WTC11 (cell line): ENCODE measurements at regions not wholly inside any gene's neighbourhood (a gene's known extent, or its start where the extent isn't known, plus 50 kb on each side); places are given as distances from the start of the nearest gene placed in this dataset.
"Not testable (repeated sequence)": the region's sequence is repeated elsewhere in the genome, so short reads cannot be mapped to it uniquely, and the experiment has no call there.

Experiments used
- ATAC-seq: fragments of 200-7000 bp; cut with Tn5 transposase; 2 replicates; pipeline ENCODE4 v1.10.0; 2021; ENCODE audit warnings: mild to moderate bottlenecking, moderate library complexity
- CTCF ChIA-PET: fragments of 300-600 bp; sonication (Branson Sonifier 250); formaldehyde crosslinking; loops from one replicate; lab custom pipeline; 2021; ENCODE audit warnings: antibody characterized with exemption; lab: Charles Lee
- POLR2A ChIA-PET: fragments of 350-600 bp; sonication (Branson Sonifier 250); formaldehyde crosslinking; loops from one replicate; lab custom pipeline; 2021; ENCODE audit warnings: antibody characterized with exemption; lab: Charles Lee
- DNase-seq: peaks from one replicate; pipeline ENCODE4 v3.0.0; 2021; ENCODE audit warnings: low spot score
- H3K27ac Mint-ChIP-seq: 2 replicates; pipeline ENCODE4 v1.8.0; 2021; ENCODE audit warnings: mixed read lengths
- H3K27me3 Mint-ChIP-seq: 2 replicates; pipeline ENCODE4 v1.8.0; 2021; ENCODE audit warnings: low read depth, mild to moderate bottlenecking, moderate library complexity, mixed read lengths
- H3K36me3 Mint-ChIP-seq: 2 replicates; pipeline ENCODE4 v1.8.0; 2021; ENCODE audit warnings: mixed read lengths
- H3K4me1 Mint-ChIP-seq: 2 replicates; pipeline ENCODE4 v1.8.0; 2022; ENCODE audit warnings: mixed read lengths
- H3K4me3 Mint-ChIP-seq: 2 replicates; pipeline ENCODE4 v1.8.0; 2021; ENCODE audit warnings: mild to moderate bottlenecking, moderate library complexity, mixed read lengths
- H3K9me3 Mint-ChIP-seq: 2 replicates; pipeline ENCODE4 v1.8.0; 2021; ENCODE audit warnings: mixed read lengths
- CREB1 ChIP-seq: sonication (generic); formaldehyde crosslinking; IDR thresholded peaks from 2 replicates; pipeline ENCODE4 v1.8.0; 2023; ENCODE audit warnings: mild to moderate bottlenecking, missing genetic modification reagents
- CREM ChIP-seq: sonication (generic); formaldehyde crosslinking; IDR thresholded peaks from 2 replicates; pipeline ENCODE4 v1.8.1; 2022; ENCODE audit warnings: mild to moderate bottlenecking, missing genetic modification reagents, moderate library complexity
- E2F5 ChIP-seq: sonication (generic); formaldehyde crosslinking; IDR thresholded peaks from 2 replicates; pipeline ENCODE4 v1.8.1; 2022; ENCODE audit warnings: mild to moderate bottlenecking, moderate library complexity, missing genetic modification reagents
- EMX1 ChIP-seq: fragments of 250-450 bp; sonication (Bioruptor Pico); IDR thresholded peaks from 2 replicates; pipeline ENCODE4 v1.8.0; 2021; ENCODE audit warnings: mild to moderate bottlenecking
- HMGA2 ChIP-seq: fragments of 250-450 bp; sonication (Bioruptor Pico); IDR thresholded peaks from 2 replicates; pipeline ENCODE4 v1.4.0; 2021; ENCODE audit warnings: mild to moderate bottlenecking, moderate library complexity
- MLX ChIP-seq: sonication (generic); formaldehyde crosslinking; IDR thresholded peaks from 2 replicates; pipeline ENCODE4 v1.8.1; 2023; ENCODE audit warnings: mild to moderate bottlenecking, missing genetic modification reagents, moderate library complexity
- MXD4 ChIP-seq: fragments of 250-450 bp; sonication (Bioruptor Pico); IDR thresholded peaks from 2 replicates; pipeline ENCODE4 v1.8.0; 2021; ENCODE audit warnings: mild to moderate bottlenecking, moderate library complexity, borderline replicate concordance
- NR1H2 ChIP-seq: sonication (generic); formaldehyde crosslinking; IDR thresholded peaks from 2 replicates; pipeline ENCODE4 v1.9.0; 2021; ENCODE audit warnings: mild to moderate bottlenecking, moderate library complexity, missing genetic modification reagents
- OVOL2 ChIP-seq: fragments of 250-450 bp; sonication (Bioruptor Pico); IDR thresholded peaks from 2 replicates; pipeline ENCODE4 v1.9.0; 2021; ENCODE audit warnings: mild to moderate bottlenecking, borderline replicate concordance
- SMAD3 ChIP-seq: sonication (generic); formaldehyde crosslinking; IDR thresholded peaks from 2 replicates; pipeline ENCODE4 v1.8.0; 2022; ENCODE audit warnings: missing genetic modification reagents, mild to moderate bottlenecking, borderline replicate concordance
- SMAD4 ChIP-seq: sonication (generic); formaldehyde crosslinking; IDR thresholded peaks from 2 replicates; pipeline ENCODE4 v1.8.0; 2022; ENCODE audit warnings: mild to moderate bottlenecking, missing genetic modification reagents
- SP1 ChIP-seq: sonication (generic); formaldehyde crosslinking; conservative IDR thresholded peaks from 2 replicates; pipeline ENCODE4 v1.8.1; 2022; ENCODE audit warnings: missing genetic modification reagents
- TCF7 ChIP-seq: sonication (generic); formaldehyde crosslinking; IDR thresholded peaks from 2 replicates; pipeline ENCODE4 v1.8.0; 2022; ENCODE audit warnings: mild to moderate bottlenecking, low read depth, missing genetic modification reagents, moderate library complexity
- TEAD1 ChIP-seq: sonication (generic); formaldehyde crosslinking; IDR thresholded peaks from 2 replicates; pipeline ENCODE4 v1.8.0; 2022; ENCODE audit warnings: mild to moderate bottlenecking, missing genetic modification reagents
- ZBTB21 ChIP-seq: sonication (generic); formaldehyde crosslinking; IDR thresholded peaks from 2 replicates; pipeline ENCODE4 v1.8.1; 2023; ENCODE audit warnings: mild to moderate bottlenecking, missing genetic modification reagents, borderline replicate concordance
- ZNF121 ChIP-seq: sonication (generic); formaldehyde crosslinking; IDR thresholded peaks from 2 replicates; pipeline ENCODE4 v1.8.0; 2023; ENCODE audit warnings: missing genetic modification reagents
- ZNF416 ChIP-seq: fragments of 250-450 bp; sonication (Bioruptor Pico); IDR thresholded peaks from 2 replicates; pipeline ENCODE4 v1.9.0; 2021; ENCODE audit warnings: mild to moderate bottlenecking, inconsistent platforms
- TF ChIP-seq, protein P1 (sequence below): sonication (generic); formaldehyde crosslinking; IDR thresholded peaks from 2 replicates; pipeline ENCODE4 v1.8.1; 2022; ENCODE audit warnings: mild to moderate bottlenecking, missing genetic modification reagents, moderate library complexity, borderline replicate concordance
- TF ChIP-seq, protein P2 (sequence below): fragments of 250-450 bp; sonication (Bioruptor Pico); IDR thresholded peaks from 2 replicates; pipeline ENCODE4 v1.9.0; 2021; ENCODE audit warnings: moderate library complexity, mild to moderate bottlenecking, inconsistent platforms, borderline replicate concordance
- TF ChIP-seq, protein P3 (sequence below): fragments of 250-450 bp; sonication (Bioruptor Pico); conservative IDR thresholded peaks from 2 replicates; pipeline ENCODE4 v1.9.0; 2021; ENCODE audit warnings: mild to moderate bottlenecking
- TF ChIP-seq, protein P4 (sequence below): sonication (generic); formaldehyde crosslinking; IDR thresholded peaks from 2 replicates; pipeline ENCODE4 v1.8.1; 2023; ENCODE audit warnings: mild to moderate bottlenecking, missing genetic modification reagents

GRCh38 chr3:102941786-102942185 lies 507.0 kb downstream of the ZPLD1 start:
- Mint-ChIP-seq H3K4me3 (no peak overlapping the region), H3K27ac (no peak overlapping the region), H3K4me1 (no peaks in the 10 kb centered on the region), H3K27me3 (no peaks in the 10 kb centered on the region), H3K36me3 (no peaks in the 10 kb centered on the region), H3K9me3 (peaks cover 4% of the 10 kb centered on the region; the same call in 1 of the 2 replicates)
- DNase-seq, result no peak
- TF ChIP-seq CREM (CRISPR knock-in tag), result no peak
- TF ChIP-seq TCF7 (CRISPR knock-in tag), result no peak
- no peak for TF ChIP-seq NR1H2 (CRISPR knock-in tag)
- TF ChIP-seq CREB1 (CRISPR knock-in tag), result no peak
- no peak for TF ChIP-seq SP1 (CRISPR knock-in tag)
- TF ChIP-seq, protein P1, sequence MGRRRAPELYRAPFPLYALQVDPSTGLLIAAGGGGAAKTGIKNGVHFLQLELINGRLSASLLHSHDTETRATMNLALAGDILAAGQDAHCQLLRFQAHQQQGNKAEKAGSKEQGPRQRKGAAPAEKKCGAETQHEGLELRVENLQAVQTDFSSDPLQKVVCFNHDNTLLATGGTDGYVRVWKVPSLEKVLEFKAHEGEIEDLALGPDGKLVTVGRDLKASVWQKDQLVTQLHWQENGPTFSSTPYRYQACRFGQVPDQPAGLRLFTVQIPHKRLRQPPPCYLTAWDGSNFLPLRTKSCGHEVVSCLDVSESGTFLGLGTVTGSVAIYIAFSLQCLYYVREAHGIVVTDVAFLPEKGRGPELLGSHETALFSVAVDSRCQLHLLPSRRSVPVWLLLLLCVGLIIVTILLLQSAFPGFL (CRISPR knock-in tag), result no peak
- TF ChIP-seq MLX (CRISPR knock-in tag), result no peak
- TF ChIP-seq OVOL2 (CRISPR knock-in tag), result no peak
- TF ChIP-seq SMAD4 (CRISPR knock-in tag), result no peak
- no peak for TF ChIP-seq ZNF121 (CRISPR knock-in tag)
- TF ChIP-seq, protein P2, sequence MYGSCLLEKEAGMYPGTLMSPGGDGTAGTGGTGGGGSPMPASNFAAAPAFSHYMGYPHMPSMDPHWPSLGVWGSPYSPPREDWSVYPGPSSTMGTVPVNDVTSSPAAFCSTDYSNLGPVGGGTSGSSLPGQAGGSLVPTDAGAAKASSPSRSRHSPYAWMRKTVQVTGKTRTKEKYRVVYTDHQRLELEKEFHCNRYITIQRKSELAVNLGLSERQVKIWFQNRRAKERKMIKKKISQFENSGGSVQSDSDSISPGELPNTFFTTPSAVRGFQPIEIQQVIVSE (CRISPR knock-in tag), result no peak
- ChIA-PET CTCF (no interaction called here), POLR2A (no interaction called here)
- no peak for ATAC-seq

DNA sequence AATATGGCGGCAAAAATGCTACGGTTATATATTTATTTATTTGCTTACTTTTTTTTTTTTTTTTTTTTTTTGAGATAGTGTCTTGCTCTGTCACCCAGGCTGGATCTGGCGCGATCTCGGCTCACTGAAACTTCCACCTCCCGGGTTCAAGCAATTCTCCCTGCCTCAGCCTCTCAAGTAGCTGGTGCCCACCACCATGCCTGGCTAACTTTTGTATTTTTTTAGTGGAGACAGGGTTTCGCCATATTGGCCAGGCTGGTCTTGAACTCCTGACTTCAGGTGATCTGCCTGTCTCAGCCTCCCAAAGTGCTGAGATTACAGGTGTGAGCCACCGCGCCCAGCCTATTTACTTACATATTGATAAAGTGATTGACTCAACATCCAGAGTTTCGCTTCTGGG lies 511.6 kb downstream of the ZPLD1 start:
- H3K27ac Mint-ChIP-seq, H3K9me3 Mint-ChIP-seq, DNase-seq, H3K36me3 Mint-ChIP-seq, H3K27me3 Mint-ChIP-seq, ATAC-seq, H3K4me3 Mint-ChIP-seq, H3K4me1 Mint-ChIP-seq, POLR2A ChIA-PET: not testable (repeated sequence)
- CTCF ChIA-PET, result interaction anchor here (0.7 kb wide), 1 partner anchor 382 kb away, joined by 5 read pairs; no protein-coding TSS in a partner anchor

DNA sequence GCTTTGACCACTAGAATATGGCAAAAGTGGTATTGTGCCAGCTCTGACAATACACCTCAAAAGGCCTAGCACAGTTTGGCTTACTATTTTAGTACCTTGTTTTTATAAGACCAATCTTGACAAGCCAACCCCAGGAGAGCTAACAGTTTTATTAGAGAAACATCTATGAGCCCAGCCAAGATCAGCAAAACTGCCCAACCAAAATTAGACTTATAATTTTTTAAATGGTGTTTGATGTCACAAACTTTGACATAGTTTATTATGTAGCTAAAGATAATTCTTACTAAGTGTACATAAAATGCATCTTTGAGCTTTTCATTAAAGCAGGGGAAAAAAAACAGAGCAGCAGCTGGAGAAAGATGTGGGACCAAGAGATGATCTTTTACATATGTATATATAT lies 537.5 kb downstream of the ZPLD1 start:
- Mint-ChIP-seq H3K9me3 (peaks cover 25% of the 10 kb centered on the region), H3K4me3 (no peak overlapping the region), H3K27ac (no peak overlapping the region), H3K27me3 (no peaks in the 10 kb centered on the region), H3K36me3 (0 out of 2 replicates have a peak, but pooled peaks cover 3% of the 10 kb centered on the region), H3K4me1 (no peaks in the 10 kb centered on the region)
- ChIA-PET CTCF (no interaction called here), POLR2A (no interaction called here)
- no peak for ATAC-seq
- DNase-seq, result no peak
- TF ChIP-seq ZNF416 (CRISPR knock-in tag), result no peak

DNA sequence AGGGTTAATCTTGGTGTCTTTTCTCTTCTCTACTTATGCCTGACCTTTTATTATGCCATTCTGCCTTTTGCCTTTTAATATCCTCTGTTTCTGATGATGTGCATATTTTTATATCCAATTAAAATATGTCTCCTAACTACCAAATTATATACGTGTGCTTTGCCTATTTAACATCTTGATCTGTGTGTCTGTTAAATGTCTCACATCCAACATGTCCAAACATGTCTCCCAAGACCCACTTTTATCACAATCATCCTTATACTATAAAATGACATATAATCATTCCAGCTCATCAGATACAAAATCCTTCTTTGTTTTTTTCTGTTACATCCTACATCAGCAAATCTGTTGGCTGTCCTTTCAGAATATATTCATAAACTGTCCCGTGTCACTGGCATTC lies 539.5 kb downstream of the ZPLD1 start:
- H3K4me3 Mint-ChIP-seq, result no peak overlapping the region
- H3K4me1 Mint-ChIP-seq, result no peaks in the 10 kb centered on the region
- ATAC-seq, result no peak
- H3K36me3 Mint-ChIP-seq, result no peaks in the 10 kb centered on the region
- H3K27me3 Mint-ChIP-seq, result no peaks in the 10 kb centered on the region
- peaks cover 18% of the 10 kb centered on the region for H3K9me3 Mint-ChIP-seq
- ChIA-PET CTCF (no interaction called here), POLR2A (no interaction called here)
- DNase-seq, result no peak
- no peak overlapping the region for H3K27ac Mint-ChIP-seq
- TF ChIP-seq TEAD1 (no peak), MXD4 (CRISPR knock-in tag) (no peak), SMAD3 (CRISPR knock-in tag) (no peak), HMGA2 (CRISPR knock-in tag) (no peak), SMAD4 (CRISPR knock-in tag) (no peak), ZNF416 (CRISPR knock-in tag) (no peak), EMX1 (no peak), ZBTB21 (CRISPR knock-in tag) (no peak), CREB1 (CRISPR knock-in tag) (no peak), E2F5 (CRISPR knock-in tag) (no peak)
- TF ChIP-seq, protein P1 (CRISPR knock-in tag), result no peak
- TF ChIP-seq, protein P3, sequence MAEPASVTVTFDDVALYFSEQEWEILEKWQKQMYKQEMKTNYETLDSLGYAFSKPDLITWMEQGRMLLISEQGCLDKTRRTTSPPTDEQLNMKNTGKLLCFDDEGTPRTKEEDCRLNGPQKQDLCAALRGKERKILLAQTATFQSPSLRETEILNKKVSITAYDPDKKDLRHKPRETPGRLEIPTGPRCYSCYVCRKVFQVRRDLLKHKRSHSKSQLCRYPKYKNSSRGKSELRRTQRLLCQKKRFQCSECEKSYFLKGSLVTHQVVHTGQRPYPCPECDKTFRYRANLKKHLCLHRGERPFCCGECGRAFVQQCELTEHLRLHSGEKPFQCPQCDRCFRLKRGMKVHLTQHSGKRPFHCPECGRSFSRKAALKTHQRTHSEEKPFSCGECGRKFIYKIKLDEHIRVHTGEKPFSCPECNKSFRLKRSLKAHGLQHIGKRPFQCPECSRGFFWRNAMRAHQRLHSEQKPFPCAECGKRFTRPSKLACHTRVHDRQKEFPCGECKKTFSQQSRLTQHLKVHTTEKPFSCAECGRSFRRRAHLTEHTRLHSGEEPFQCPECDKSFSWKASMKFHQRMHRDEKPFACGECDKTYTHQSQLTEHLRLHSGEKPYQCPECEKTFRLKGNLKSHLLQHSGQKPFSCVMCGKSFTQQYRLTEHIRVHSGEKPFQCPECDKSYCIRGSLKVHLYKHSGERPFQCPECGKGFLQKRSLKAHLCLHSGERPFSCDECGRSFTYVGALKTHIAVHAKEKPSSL, result no peak
- TF ChIP-seq, protein P4, sequence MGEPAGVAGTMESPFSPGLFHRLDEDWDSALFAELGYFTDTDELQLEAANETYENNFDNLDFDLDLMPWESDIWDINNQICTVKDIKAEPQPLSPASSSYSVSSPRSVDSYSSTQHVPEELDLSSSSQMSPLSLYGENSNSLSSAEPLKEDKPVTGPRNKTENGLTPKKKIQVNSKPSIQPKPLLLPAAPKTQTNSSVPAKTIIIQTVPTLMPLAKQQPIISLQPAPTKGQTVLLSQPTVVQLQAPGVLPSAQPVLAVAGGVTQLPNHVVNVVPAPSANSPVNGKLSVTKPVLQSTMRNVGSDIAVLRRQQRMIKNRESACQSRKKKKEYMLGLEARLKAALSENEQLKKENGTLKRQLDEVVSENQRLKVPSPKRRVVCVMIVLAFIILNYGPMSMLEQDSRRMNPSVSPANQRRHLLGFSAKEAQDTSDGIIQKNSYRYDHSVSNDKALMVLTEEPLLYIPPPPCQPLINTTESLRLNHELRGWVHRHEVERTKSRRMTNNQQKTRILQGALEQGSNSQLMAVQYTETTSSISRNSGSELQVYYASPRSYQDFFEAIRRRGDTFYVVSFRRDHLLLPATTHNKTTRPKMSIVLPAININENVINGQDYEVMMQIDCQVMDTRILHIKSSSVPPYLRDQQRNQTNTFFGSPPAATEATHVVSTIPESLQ (CRISPR knock-in tag), result no peak
